NCI-H2196 treated with DMSO at 0.1 percent for 48 hours (cell line): ENCODE measurements at regions not wholly inside any gene's neighbourhood (a gene's known extent, or its start where the extent isn't known, plus 50 kb on each side); places are given as distances from the start of the nearest gene placed in this dataset.

Experiments used
- DNase-seq: peaks from one replicate; lab custom pipeline; 2025; ENCODE audit not compliant: unreplicated experiment; lab: John Stamatoyannopoulos, UW

GRCh38 chr10:4068629-4069028 is 283.6 kb upstream of the KLF6 start:
- DNase-seq = no peak

- DNase-seq = no peak
Observed at GRCh38 chr10:4067931-4068561, 283.0 kb upstream of the KLF6 start.

- no peak for DNase-seq
Observed at GRCh38 chr10:4067531-4067930, 282.5 kb upstream of the KLF6 start.

GRCh38 chr10:4066581-4067390 is 281.8 kb upstream of the KLF6 start:
- no peak for DNase-seq

- no peak for DNase-seq
Observed at GRCh38 chr10:4064489-4064888, 279.5 kb upstream of the KLF6 start.

- DNase-seq = no peak
Observed at GRCh38 chr10:4063717-4064116, 278.7 kb upstream of the KLF6 start.

- no peak for DNase-seq
Observed at GRCh38 chr10:4062751-4063150, 277.7 kb upstream of the KLF6 start.

- no peak for DNase-seq
Observed at GRCh38 chr10:4062072-4062471, 277.1 kb upstream of the KLF6 start.

- DNase-seq = no peak
Observed at GRCh38 chr10:4061441-4061951, 276.5 kb upstream of the KLF6 start.

- DNase-seq = no peak
Observed at GRCh38 chr10:4059471-4060138, 274.6 kb upstream of the KLF6 start.

- no peak for DNase-seq
Observed at GRCh38 chr10:4058514-4059029, 273.6 kb upstream of the KLF6 start.

GRCh38 chr10:4057725-4058513 is 272.9 kb upstream of the KLF6 start:
- DNase-seq = no peak

GRCh38 chr10:4057021-4057420 is 272.0 kb upstream of the KLF6 start:
- DNase-seq = no peak

- no peak for DNase-seq
Observed at GRCh38 chr10:4054656-4055435, 269.8 kb upstream of the KLF6 start.

GRCh38 chr10:4053940-4054339 is 268.9 kb upstream of the KLF6 start:
- no peak for DNase-seq

GRCh38 chr10:4051641-4052151 is 266.7 kb upstream of the KLF6 start:
- no peak for DNase-seq

GRCh38 chr10:4051011-4051640 is 266.1 kb upstream of the KLF6 start:
- no peak for DNase-seq

GRCh38 chr10:4050061-4050460 is 265.1 kb upstream of the KLF6 start:
- no peak for DNase-seq

GRCh38 chr10:4049348-4049747 is 264.3 kb upstream of the KLF6 start:
- no peak for DNase-seq
